HG03521 (cell line): ENCODE measurements at regions not wholly inside any gene's neighbourhood (a gene's known extent, or its start where the extent isn't known, plus 50 kb on each side); places are given as distances from the start of the nearest gene placed in this dataset.

Source experiments
- ATAC-seq: cut with Tn5 transposase; IDR thresholded peaks from one replicate; pipeline ENCODE4 v1.9.1; 2021; ENCODE audit warnings: mild to moderate bottlenecking, moderate library complexity; ENCODE audit not compliant: unreplicated experiment

GRCh38 chr20:61163031-61163430 is 89.0 kb upstream of the CDH4 start:
- ATAC-seq, result no peak

GRCh38 chr20:61166324-61166723 is 85.7 kb upstream of the CDH4 start:
- ATAC-seq, result no peak

- ATAC-seq, result no peak
These were observed 83.5 kb upstream of the CDH4 start for GRCh38 chr20:61168605-61169004.

- ATAC-seq, result no peak
These were observed 82.2 kb upstream of the CDH4 start for GRCh38 chr20:61169874-61170273.

- no peak for ATAC-seq
These were observed 81.4 kb upstream of the CDH4 start for GRCh38 chr20:61170496-61171320.

- ATAC-seq, result no peak
These were observed 78.8 kb upstream of the CDH4 start for GRCh38 chr20:61173267-61173666.

- no peak for ATAC-seq
These were observed 77.9 kb upstream of the CDH4 start for GRCh38 chr20:61173961-61174725.

GRCh38 chr20:61176874-61177273 is 75.2 kb upstream of the CDH4 start:
- ATAC-seq, result no peak

GRCh38 chr20:61178551-61179071 is 73.5 kb upstream of the CDH4 start:
- no peak for ATAC-seq

GRCh38 chr20:61184194-61184593 is 67.9 kb upstream of the CDH4 start:
- no peak for ATAC-seq

GRCh38 chr20:61185181-61185580 is 66.9 kb upstream of the CDH4 start:
- ATAC-seq, result no peak

GRCh38 chr20:61185841-61186601 is 66.0 kb upstream of the CDH4 start:
- ATAC-seq, result no peak

GRCh38 chr20:61186771-61187472 is 65.1 kb upstream of the CDH4 start:
- no peak for ATAC-seq

GRCh38 chr20:61189534-61189933 is 62.5 kb upstream of the CDH4 start:
- ATAC-seq, result no peak

GRCh38 chr20:61191096-61191495 is 61.0 kb upstream of the CDH4 start:
- no peak for ATAC-seq

- no peak for ATAC-seq
These were observed 59.6 kb upstream of the CDH4 start for GRCh38 chr20:61192337-61192950.

- no peak for ATAC-seq
These were observed 58.9 kb upstream of the CDH4 start for GRCh38 chr20:61193164-61193563.
